ENCODE measurements at regions not wholly inside any gene's neighbourhood (a gene's known extent, or its start where the extent isn't known, plus 50 kb on each side); places are given as distances from the start of the nearest gene placed in this dataset.

GRCh38 chr13:48600374-48601364 lies 53.1 kb upstream of the CYSLTR2 start:
- Histone ChIP-seq H3K4me3 (replicated peaks; ENCODE audit: insufficient read depth, low read length) (no peak overlapping the region), H3K27me3 (ENCODE audit: insufficient read depth, poor library complexity, severe bottlenecking) (no peaks in the 10 kb centered on the region), H3K27ac (replicated peaks) (no peak overlapping the region)
- no peak for TF ChIP-seq POLR2AphosphoS5 (IDR thresholded peaks at IDR 0.05; ENCODE audit: low read depth)
- no peak for TF ChIP-seq REST (IDR thresholded peaks at IDR 0.05; ENCODE audit: insufficient replicate concordance, low read depth)
- TF ChIP-seq GABPA (IDR thresholded peaks at IDR 0.05; ENCODE audit: low read depth) = no peak
- TF ChIP-seq CTCF (IDR thresholded peaks at IDR 0.05; ENCODE audit: insufficient read depth, low read length) = no peak
- no peak for TF ChIP-seq SPI1 (IDR thresholded peaks at IDR 0.05; ENCODE audit: borderline replicate concordance, low read depth)
- DNase-seq (ENCODE audit: low read depth in 1 of 2, low spot score in 1 of 2) = no peak

- no peak overlapping the region for H3K4me3 ChIP-seq (replicated peaks; ENCODE audit: insufficient read depth, low read length)
- DNase-seq (ENCODE audit: low read depth in 1 of 2, low spot score in 1 of 2) = no peak
- no peak overlapping the region for H3K27ac ChIP-seq (replicated peaks)
- no peaks in the 10 kb centered on the region for H3K27me3 ChIP-seq (ENCODE audit: insufficient read depth, poor library complexity, severe bottlenecking)
- TF ChIP-seq SPI1 (IDR thresholded peaks at IDR 0.05; ENCODE audit: borderline replicate concordance, low read depth) (no peak), POLR2AphosphoS5 (IDR thresholded peaks at IDR 0.05; ENCODE audit: low read depth) (no peak), CTCF (IDR thresholded peaks at IDR 0.05; ENCODE audit: insufficient read depth, low read length) (no peak), REST (IDR thresholded peaks at IDR 0.05; ENCODE audit: insufficient replicate concordance, low read depth) (no peak), GABPA (IDR thresholded peaks at IDR 0.05; ENCODE audit: low read depth) (no peak)
These were observed 51.3 kb upstream of the CYSLTR2 start for GRCh38 chr13:48602296-48603016.

GRCh38 chr13:48603375-48603774 lies 50.4 kb upstream of the CYSLTR2 start:
- no peak overlapping the region for H3K27ac ChIP-seq (replicated peaks)
- no peaks in the 10 kb centered on the region for H3K27me3 ChIP-seq (ENCODE audit: insufficient read depth, poor library complexity, severe bottlenecking)
- H3K4me3 ChIP-seq (replicated peaks; ENCODE audit: insufficient read depth, low read length) = no peak overlapping the region
- TF ChIP-seq REST (IDR thresholded peaks at IDR 0.05; ENCODE audit: insufficient replicate concordance, low read depth) = no peak
- TF ChIP-seq GABPA (IDR thresholded peaks at IDR 0.05; ENCODE audit: low read depth) = no peak
- TF ChIP-seq POLR2AphosphoS5 (IDR thresholded peaks at IDR 0.05; ENCODE audit: low read depth) = no peak
- no peak for TF ChIP-seq SPI1 (IDR thresholded peaks at IDR 0.05; ENCODE audit: borderline replicate concordance, low read depth)
- no peak for TF ChIP-seq CTCF (IDR thresholded peaks at IDR 0.05; ENCODE audit: insufficient read depth, low read length)
- DNase-seq (ENCODE audit: low read depth in 1 of 2, low spot score in 1 of 2) = no peak

All from HL-60 (cell line).